OCI-LY7 (cell line): ENCODE measurements at regions not wholly inside any gene's neighbourhood (a gene's known extent, or its start where the extent isn't known, plus 50 kb on each side); places are given as distances from the start of the nearest gene placed in this dataset. TPM values are rescaled to one million over a fixed set of nuclear protein-coding genes. Genes with fewer than 3 reads are reported as not detected.

Experiments
- BruUV-seq: library from RNA; stranded (reverse); fragments of 400-500 nt; replicated peaks from 2 replicates; lab custom pipeline; 2021; lab: Mats Ljungman, UMichigan
- CTCF ChIA-PET: fragments of 300-600 bp; sonication (Branson Sonifier 250); formaldehyde crosslinking; loops from one replicate; lab custom pipeline; 2022; ENCODE audit warnings: antibody characterized with exemption; ENCODE audit not compliant: unreplicated experiment; lab: Charles Lee
- POLR2A ChIA-PET: fragments of 300-600 bp; sonication (Branson Sonifier 250); formaldehyde crosslinking; loops from one replicate; lab custom pipeline; 2022; ENCODE audit warnings: antibody characterized with exemption; lab: Charles Lee
- DNase-seq: peaks from one replicate; pipeline ENCODE4 v3.0.0-alpha.2; 2015; ENCODE audit warnings: low spot score
- H2AFZ ChIP-seq: fragments of 200-600 bp; sonication (generic), shearing (Covaris generic); 2 replicates; pipeline ENCODE4 v1.6.1; 2014; ENCODE audit warnings: mild to moderate bottlenecking, antibody characterized with exemption, low read length, moderate library complexity
- H3K27ac ChIP-seq: fragments of 200-600 bp; sonication (generic); 2 replicates; pipeline ENCODE4 v1.5.1; 2014; ENCODE audit warnings: mixed run types, low read depth, mild to moderate bottlenecking, moderate library complexity, low read length, inconsistent platforms; ENCODE audit not compliant: poor library complexity, severe bottlenecking
- H3K36me3 ChIP-seq: fragments of 200-600 bp; sonication (generic); 2 replicates; pipeline ENCODE4 v1.6.1; 2014; ENCODE audit warnings: mild to moderate bottlenecking, antibody characterized with exemption, low read length, moderate library complexity, mixed read lengths; ENCODE audit not compliant: insufficient read depth
- H3K4me1 ChIP-seq: fragments of 200-600 bp; sonication (generic); 2 replicates; pipeline ENCODE4 v1.5.1; 2014; ENCODE audit warnings: mild to moderate bottlenecking, low read length; ENCODE audit not compliant: insufficient read depth, poor library complexity, severe bottlenecking
- H3K4me2 ChIP-seq: fragments of 200-600 bp; sonication (generic); 2 replicates; pipeline ENCODE4 v1.6.1; 2014; ENCODE audit warnings: mild to moderate bottlenecking, low read length
- H3K4me3 ChIP-seq: fragments of 200-600 bp; sonication (generic); 2 replicates; pipeline ENCODE4 v1.5.1; 2014; ENCODE audit warnings: mild to moderate bottlenecking, low read depth, low read length; ENCODE audit not compliant: poor library complexity, severe bottlenecking
- H3K79me2 ChIP-seq: fragments of 200-600 bp; sonication (generic); 2 replicates; pipeline ENCODE4 v1.6.1; 2016; ENCODE audit warnings: low read depth, mild to moderate bottlenecking, low read length, moderate library complexity, mixed read lengths; ENCODE audit not compliant: insufficient read depth
- H3K9me2 ChIP-seq: fragments of 200-600 bp; sonication (generic); 2 replicates; pipeline ENCODE4 v1.6.1; 2016; ENCODE audit warnings: mild to moderate bottlenecking, low read length, mixed read lengths; ENCODE audit not compliant: insufficient read depth
- H3K9me3 ChIP-seq: fragments of 200-600 bp; sonication (generic); 2 replicates; pipeline ENCODE4 v1.6.1; 2014; ENCODE audit warnings: mild to moderate bottlenecking, mixed run types, low read length, mixed read lengths
- H4K20me1 ChIP-seq: fragments of 200-600 bp; sonication (generic); 2 replicates; pipeline ENCODE4 v1.6.1; 2014; ENCODE audit warnings: mild to moderate bottlenecking, antibody characterized with exemption, low read length, moderate library complexity, mixed read lengths; ENCODE audit not compliant: insufficient read depth
- CTCF ChIP-seq: fragments of 200-600 bp; sonication (generic); conservative IDR thresholded peaks from 2 replicates; pipeline ENCODE4 v1.5.1; 2014; ENCODE audit warnings: mild to moderate bottlenecking, antibody characterized with exemption, low read length, moderate library complexity, mixed read lengths
- EZH2phosphoT487 ChIP-seq: fragments of 200-600 bp; sonication (generic); IDR thresholded peaks from 2 replicates; pipeline ENCODE4 v1.6.1; 2018; ENCODE audit warnings: low read depth, borderline replicate concordance, mild to moderate bottlenecking, mixed run types, antibody characterized with exemption, low read length, moderate library complexity, mixed read lengths
- intact Hi-C: fragments of 100-400 bp; cut with micrococcal nuclease; formaldehyde crosslinking; loops from one replicate; pipeline ENCODE4 v1.10.0; 2022; ENCODE audit not compliant: unreplicated experiment
- small RNA-seq: library from RNA; depleted of rRNA; stranded (forward); fragments of <200 nt; gene quantifications from one replicate; pipeline ENCODE3, GENCODE V24; 2014

GRCh38 chr2:152813351-152813750 is 94.9 kb downstream of the ARL6IP6 start:
- H3K36me3 ChIP-seq = no peaks in the 10 kb centered on the region
- DNase-seq = no peak
- no peaks in the 10 kb centered on the region for H3K9me3 ChIP-seq
- intact Hi-C loops = no loop called here
- no peak overlapping the region for H3K27ac ChIP-seq
- TF ChIP-seq EZH2phosphoT487 (no peak), CTCF (no peak)
- ChIA-PET POLR2A (no interaction called here), CTCF (no interaction called here)
- no peaks in the 10 kb centered on the region for H3K9me2 ChIP-seq
- H3K79me2 ChIP-seq = no peaks in the 10 kb centered on the region
- H2AFZ ChIP-seq = no peak overlapping the region
- H3K4me2 ChIP-seq = no peak overlapping the region
- BruUV-seq = no TSS peak
- no peak overlapping the region for H3K4me3 ChIP-seq
- no peaks in the 10 kb centered on the region for H4K20me1 ChIP-seq
- no peaks in the 10 kb centered on the region for H3K4me1 ChIP-seq

Small RNAs in the stretch of these regions (small RNA-seq; reads per million reads assigned to genes)
- gene AC009969.1 (not detected), gene AC079150.2 (not detected)
